ENCODE measurements at regions not wholly inside any gene's neighbourhood (a gene's known extent, or its start where the extent isn't known, plus 50 kb on each side); places are given as distances from the start of the nearest gene placed in this dataset.

DNA sequence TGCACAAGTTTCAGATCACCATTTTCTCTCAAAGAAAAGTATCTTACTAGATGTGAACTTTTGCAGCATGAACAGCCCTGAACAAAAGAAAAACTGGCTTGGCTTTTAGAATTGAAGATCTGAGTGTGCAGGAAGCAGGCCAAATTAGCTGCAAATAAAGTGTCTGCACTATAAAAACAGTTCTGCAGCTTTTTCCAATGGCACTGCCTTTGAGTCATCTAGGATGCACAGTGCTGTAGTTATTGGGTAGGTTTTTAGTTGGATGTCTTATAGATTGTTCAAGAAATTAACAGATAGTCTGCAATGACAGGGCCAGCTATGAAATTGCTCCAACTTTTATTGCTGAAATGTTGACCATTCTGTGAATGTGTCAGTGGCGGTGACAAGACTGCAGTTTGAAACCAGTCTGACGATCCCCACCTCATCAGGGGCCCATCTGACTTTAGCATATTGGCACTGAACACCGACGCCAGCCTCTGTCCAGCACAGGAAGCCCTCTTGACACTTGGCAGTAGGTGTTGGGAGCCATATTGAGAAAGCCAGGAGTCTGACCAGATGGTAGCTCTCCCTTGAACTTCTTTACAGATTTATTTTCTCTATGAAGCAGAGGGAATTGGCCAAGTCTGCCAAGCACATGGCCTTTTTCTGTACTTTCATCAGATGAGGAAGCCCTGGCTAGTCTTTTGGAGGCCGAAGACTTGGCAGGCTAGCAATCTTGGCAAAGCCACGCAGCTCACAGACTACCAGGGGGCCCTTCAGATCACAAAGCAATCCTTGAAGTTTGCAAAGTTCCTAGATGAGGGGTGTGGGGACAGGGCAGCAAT, 490.6 kb downstream of the NEBL start:
- no peak for TF ChIP-seq POLR2A (IDR thresholded peaks at IDR 0.05; ENCODE audit: control extremely low read depth in 1 of 2, low read depth in 2 of 2, low read length in 2 of 2)
- TF ChIP-seq RNF2 (IDR thresholded peaks at IDR 0.05; ENCODE audit: borderline replicate concordance, low read depth, low read length, missing control alignments, poor library complexity, severe bottlenecking), result no peak
- no peak for TF ChIP-seq CTCF (IDR thresholded peaks at IDR 0.05; ENCODE audit: control extremely low read depth in 1 of 3, insufficient read depth in 1 of 3, low read depth in 1 of 3, low read length in 3 of 3)
- no peak for TF ChIP-seq EZH2 (IDR thresholded peaks at IDR 0.05; ENCODE audit: low read depth, low read length, severe bottlenecking)
- TF ChIP-seq BCL11A (IDR thresholded peaks at IDR 0.05; ENCODE audit: low read depth in 2 of 2, low read length in 2 of 2), result no peak
- TF ChIP-seq HDAC2 (IDR thresholded peaks at IDR 0.05; ENCODE audit: borderline replicate concordance in 1 of 2, low read depth in 2 of 2, low read length in 2 of 2), result no peak
- TF ChIP-seq ASH2L (IDR thresholded peaks at IDR 0.05; ENCODE audit: low read length), result no peak
- TF ChIP-seq, protein P1, sequence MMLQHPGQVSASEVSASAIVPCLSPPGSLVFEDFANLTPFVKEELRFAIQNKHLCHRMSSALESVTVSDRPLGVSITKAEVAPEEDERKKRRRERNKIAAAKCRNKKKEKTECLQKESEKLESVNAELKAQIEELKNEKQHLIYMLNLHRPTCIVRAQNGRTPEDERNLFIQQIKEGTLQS (IDR thresholded peaks at IDR 0.05; ENCODE audit: insufficient read depth, low read depth, low read length), result no peak
- no peak for TF ChIP-seq TEAD4 (IDR thresholded peaks at IDR 0.05; ENCODE audit: low read depth, low read length)
- no peak for TF ChIP-seq CTBP2 (IDR thresholded peaks at IDR 0.05; ENCODE audit: borderline replicate concordance, insufficient read depth, insufficient read length, low read length)
- no peak for TF ChIP-seq NRF1 (IDR thresholded peaks at IDR 0.05; ENCODE audit: low read depth, low read length)
- TF ChIP-seq RAD21 (IDR thresholded peaks at IDR 0.05 in 1 of 2, conservative IDR thresholded peaks at IDR 0.05 in 1 of 2; ENCODE audit: low read depth in 2 of 2, low read length in 2 of 2), result no peak
- no peak for TF ChIP-seq POLR2AphosphoS5 (IDR thresholded peaks at IDR 0.05; ENCODE audit: low read depth, low read length)

Data from H1 (cell line).